ENCODE measurements at regions not wholly inside any gene's neighbourhood (a gene's known extent, or its start where the extent isn't known, plus 50 kb on each side); places are given as distances from the start of the nearest gene placed in this dataset.

DNA sequence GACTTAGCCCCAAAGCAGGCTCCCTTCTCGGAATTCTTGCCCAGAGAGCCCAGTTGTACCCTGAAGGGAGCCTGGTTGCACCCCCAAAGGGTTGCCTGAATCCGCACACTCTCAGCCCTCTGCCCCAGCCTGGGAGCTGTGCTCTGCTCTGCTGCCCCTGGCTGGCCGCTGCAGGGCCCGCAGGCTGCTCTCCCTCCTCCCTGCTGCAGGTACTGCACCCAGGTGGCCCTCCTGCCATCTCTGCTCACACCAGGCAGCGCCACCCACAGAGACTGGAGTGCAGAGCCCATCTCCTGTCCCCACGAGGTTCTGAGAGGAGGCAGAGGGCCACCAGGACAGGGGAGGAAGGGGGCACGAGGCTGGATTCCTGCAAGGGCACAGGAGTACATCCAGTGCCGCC, 134.2 kb upstream of the NSMCE3 start:
- H2AK9ac ChIP-seq (replicated peaks; ENCODE audit: low read depth, low read length, poor library complexity) = no peak overlapping the region
- H2AFZ ChIP-seq (replicated peaks; ENCODE audit: low read length, poor library complexity) = no peak overlapping the region
- H3K23ac ChIP-seq (ENCODE audit: low read depth, low read length) = no peak overlapping the region
- no CpG with 5 or more reads among the region's 8 CpGs for WGBS, 2 experiments (ENCODE audit: extremely low coverage in 2 of 2, insufficient read length in 1 of 2)
- no peak overlapping the region for H4K91ac ChIP-seq (ENCODE audit: insufficient read depth, low read depth, low read length)
- no peak overlapping the region for H3K14ac ChIP-seq (replicated peaks; ENCODE audit: low read depth, low read length)
- no peak overlapping the region for H2BK120ac ChIP-seq (ENCODE audit: low read depth, low read length)
- H3K4ac ChIP-seq (ENCODE audit: low read depth, low read length) = no peak overlapping the region
- dilution Hi-C loops (cut with HindIII; ENCODE audit: low sequenced_read_pairs, unreplicated experiment) = no loop called here
- no peak overlapping the region for H2BK15ac ChIP-seq (ENCODE audit: low read depth, low read length)
- ATAC-seq (ENCODE audit: low read depth) = no peak
- no peak overlapping the region for H4K8ac ChIP-seq (ENCODE audit: low read depth in 2 of 2, low read length in 2 of 2)
- BruUV-seq (replicated peaks) = no TSS peak
- no peaks in the 10 kb centered on the region for H3K79me1 ChIP-seq (ENCODE audit: low read depth in 1 of 2, low read length in 2 of 2)
- H3K9me3 ChIP-seq (ENCODE audit: control insufficient read depth, insufficient read depth, low read length) = no peaks in the 10 kb centered on the region
- no peak overlapping the region for H3K56ac ChIP-seq (ENCODE audit: extremely low read depth, insufficient read depth, low read length)
- no peaks in the 10 kb centered on the region for H3K36me3 ChIP-seq (ENCODE audit: control insufficient read depth, insufficient read depth, low read length)
- TF ChIP-seq MAFK (IDR thresholded peaks at IDR 0.05; ENCODE audit: low read depth, low read length) (no peak), NFE2L2 (IDR thresholded peaks at IDR 0.05; ENCODE audit: low read depth, low read length) (no peak), MAZ (IDR thresholded peaks at IDR 0.05; ENCODE audit: borderline replicate concordance, low read depth, low read length) (no peak), MXI1 (IDR thresholded peaks at IDR 0.05; ENCODE audit: borderline replicate concordance, low read depth, low read length) (no peak)
- no peaks in the 10 kb centered on the region for H3K4me1 ChIP-seq (ENCODE audit: control insufficient read depth, insufficient read depth, low read length)
- no peak overlapping the region for H2AK5ac ChIP-seq (ENCODE audit: low read depth, low read length)
- H3K27me3 ChIP-seq (ENCODE audit: control insufficient read depth, insufficient read depth, low read length) = no peaks in the 10 kb centered on the region
- no peaks in the 10 kb centered on the region for H4K20me1 ChIP-seq (ENCODE audit: insufficient read depth, low read length)
- no peak overlapping the region for H3K4me3 ChIP-seq (ENCODE audit: insufficient read depth, low read depth, low read length)
- ChIA-PET POLR2A (ENCODE audit: unreplicated experiment) (no interaction called here), CTCF (no interaction called here)
- DNase-seq = no peak
- no peak overlapping the region for H3K4me2 ChIP-seq (ENCODE audit: low read depth, low read length)
- H3K18ac ChIP-seq (ENCODE audit: low read depth, low read length) = no peak overlapping the region
- no peak overlapping the region for H3K9ac ChIP-seq (ENCODE audit: low read depth, low read length)
- no peak overlapping the region for H2BK5ac ChIP-seq (ENCODE audit: low read depth, low read length, poor library complexity, severe bottlenecking)
- intact Hi-C loops (cut with micrococcal nuclease) = no loop called here
- in situ Hi-C loops (cut with MboI; ENCODE audit: low sequenced_read_pairs) = no loop called here
- no peaks in the 10 kb centered on the region for H3K9me1 ChIP-seq (ENCODE audit: insufficient read depth, low read length)
- no peak overlapping the region for H2BK20ac ChIP-seq (ENCODE audit: low read depth, low read length)
- no peak overlapping the region for H4K5ac ChIP-seq (ENCODE audit: low read depth, low read length)
- H3K27ac ChIP-seq (ENCODE audit: insufficient read depth, low read length) = no peak overlapping the region
